K562 (cell line): ENCODE measurements at regions not wholly inside any gene's neighbourhood (a gene's known extent, or its start where the extent isn't known, plus 50 kb on each side); places are given as distances from the start of the nearest gene placed in this dataset.

Source experiments
- ATAC-seq: fragments of 200-7000 bp; cut with Tn5 transposase; 3 replicates; pipeline ENCODE4 v1.9.1; 2020; ENCODE audit warnings: moderate library complexity
- BruUV-seq: library from RNA; stranded (reverse); fragments of 400-500 nt; replicated peaks from 2 replicates; lab custom pipeline; 2021; lab: Mats Ljungman, UMichigan
- CTCF ChIA-PET: fragments of 300-600 bp; formaldehyde crosslinking; extraction: SDS; loops from one replicate; lab custom pipeline; 2021; ENCODE audit warnings: low intra/inter-chr PET ratio; lab: Yijun Ruan, JAX
- POLR2A ChIA-PET: fragments of 300-600, 350-650 bp; sonication (Branson Sonifier 250); formaldehyde crosslinking; extraction: SDS; loops from one replicate; lab custom pipeline; 2021; ENCODE audit warnings: antibody characterized with exemption, inconsistent platforms; lab: Yijun Ruan, JAX
- DNase-seq, 4 experiments: peaks; one replicate each; pipeline versions ENCODE4 v3.0.0 to v3.0.0-alpha.2; 2011 to 2018; ENCODE audit warnings: low spot score in 3 of 4, mixed read lengths in 3 of 4; ENCODE audit errors: extremely low read depth in 1 of 4
- FAIRE-seq: peaks from 2 replicates; lab custom pipeline; 2011; peaks lifted over from hg19 to GRCh38; lab: Jason Lieb, UNC
- H2AFZ ChIP-seq: 2 replicates; pipeline ENCODE4 v1.6.0; 2011; ENCODE audit warnings: low read depth, low read length, control low read depth, inconsistent platforms
- H3K27ac ChIP-seq: fragments of 200-600 bp; 3 replicates; pipeline ENCODE4 v1.8.0; 2011; ENCODE audit warnings: low read depth, mild to moderate bottlenecking, control low read depth, inconsistent platforms, low read length, moderate library complexity, mixed read lengths; ENCODE audit errors: extremely low read depth
- H3K27me3 ChIP-seq, 2 experiments: fragments of 300-600 bp in 1 of 2; 2 replicates in 1 of 2; 3 replicates in 1 of 2; pipeline versions ENCODE4 v1.6.0 to v1.8.0; 2011; ENCODE audit warnings: inconsistent platforms in 2 of 2, low read length in 2 of 2, mild to moderate bottlenecking in 1 of 2, mixed read lengths in 1 of 2, moderate library complexity in 1 of 2; ENCODE audit not compliant: control insufficient read depth in 2 of 2, insufficient read depth in 2 of 2
- H3K36me3 ChIP-seq: fragments of 300-600 bp; 3 replicates; pipeline ENCODE4 v1.8.0; 2011; ENCODE audit warnings: mild to moderate bottlenecking, low read length, inconsistent platforms; ENCODE audit not compliant: control insufficient read depth, insufficient read depth
- H3K4me1 ChIP-seq, 2 experiments: fragments of 200-600 bp in 1 of 2; replicated peaks in 1 of 2; 2 replicates in 1 of 2; 3 replicates in 1 of 2; pipeline versions ENCODE4 v1.5.1 to v1.8.0; 2011; ENCODE audit warnings: inconsistent platforms in 2 of 2, low read length in 2 of 2, mild to moderate bottlenecking in 1 of 2, mixed read lengths in 1 of 2, moderate library complexity in 1 of 2; ENCODE audit not compliant: control insufficient read depth in 2 of 2, insufficient read depth in 2 of 2
- H3K4me2 ChIP-seq: 2 replicates; pipeline ENCODE4 v1.6.1; 2011; ENCODE audit warnings: low read length, control low read depth, inconsistent platforms, mixed read lengths; ENCODE audit not compliant: insufficient read depth
- H3K4me3 ChIP-seq: fragments of 200-600 bp; sonication (generic), shearing (Covaris generic); 2 replicates; pipeline ENCODE4 v1.5.1; 2016; ENCODE audit warnings: control low read depth, inconsistent platforms
- H3K79me2 ChIP-seq: fragments of 200-600 bp; 3 replicates; pipeline ENCODE4 v1.8.0; 2011; ENCODE audit warnings: low read length, inconsistent platforms; ENCODE audit not compliant: control insufficient read depth, insufficient read depth
- H3K9ac ChIP-seq, 2 experiments: 2 replicates each; pipeline versions ENCODE4 v1.6.0 to v1.6.1; 2011; ENCODE audit warnings: low read depth in 2 of 2, low read length in 2 of 2, control low read depth in 1 of 2, inconsistent platforms in 1 of 2, mild to moderate bottlenecking in 1 of 2, mixed read lengths in 1 of 2; ENCODE audit not compliant: insufficient read depth in 1 of 2
- H3K9me1 ChIP-seq: one replicate; pipeline ENCODE4 v1.6.0; 2011; ENCODE audit warnings: inconsistent platforms, mild to moderate bottlenecking, low read length, moderate library complexity; ENCODE audit not compliant: control insufficient read depth, insufficient read depth
- H3K9me3 ChIP-seq: replicated peaks from 2 replicates; pipeline ENCODE4 v1.5.1; 2011; ENCODE audit warnings: low read depth, low read length, inconsistent platforms; ENCODE audit not compliant: control insufficient read depth, insufficient read depth
- H4K20me1 ChIP-seq: replicated peaks from 2 replicates; pipeline ENCODE4 v1.6.1; 2011; ENCODE audit warnings: low read length, inconsistent platforms, mixed read lengths; ENCODE audit not compliant: control insufficient read depth, insufficient read depth
- BCL6 ChIP-seq: fragments of 250-450 bp; sonication (Bioruptor Pico); IDR thresholded peaks from 2 replicates; pipeline ENCODE4 v1.4.0; 2020
- E2F3 ChIP-seq: fragments of 250-450 bp; sonication (Bioruptor Pico); IDR thresholded peaks from 2 replicates; pipeline ENCODE4 v1.4.0; 2020; ENCODE audit warnings: mild to moderate bottlenecking
- RBM15 ChIP-seq: fragments of 200-400 bp; formaldehyde crosslinking; IDR thresholded peaks from 2 replicates; pipeline ENCODE4 v1.6.1; 2018; ENCODE audit warnings: mild to moderate bottlenecking, low read length, moderate library complexity; ENCODE audit not compliant: insufficient read depth
- SMARCC2 ChIP-seq: fragments of 450-650 bp; IDR thresholded peaks from 2 replicates; pipeline ENCODE4 v1.6.1; 2017; ENCODE audit warnings: antibody characterized with exemption, moderate library complexity, mild to moderate bottlenecking, low read depth
- SMARCE1 ChIP-seq: fragments of 450-650 bp; IDR thresholded peaks from 2 replicates; pipeline ENCODE4 v1.7.1; 2016; ENCODE audit warnings: mild to moderate bottlenecking
- ZNF764 ChIP-seq: fragments of 250-450 bp; sonication (Bioruptor Pico); IDR thresholded peaks from 2 replicates; pipeline ENCODE4 v1.4.0; 2020; ENCODE audit warnings: low read depth, mild to moderate bottlenecking, moderate library complexity
- WGBS: fragments of 100-300 bp; shearing (Covaris generic); methylation state at CpG from one replicate; pipeline ENCODE4 v1.1.6; 2016; ENCODE audit warnings: low coverage, mixed read lengths; ENCODE audit not compliant: insufficient coverage; ENCODE audit errors: missing lambda C conversion rate; 5-methylcytosine and 5-hydroxymethylcytosine counted together
- in situ Hi-C: fragments of 300-500 bp; cut with MboI; formaldehyde crosslinking; loops from 4 replicates; pipeline ENCODE4 v1.15.0; 2018; ENCODE audit warnings: inconsistent platforms, mixed read lengths
- intact Hi-C: fragments of 100-400 bp; cut with micrococcal nuclease; formaldehyde crosslinking; loops from 2 replicates; pipeline ENCODE4 v1.14.2; 2022
- TF ChIP-seq, protein P1 (sequence below): fragments of 200-800 bp; sonication (Bioruptor generic); IDR thresholded peaks from 2 replicates; pipeline ENCODE4 v1.6.1; 2016; ENCODE audit warnings: missing genetic modification characterization, missing compliant biosample characterization
- TF ChIP-seq, protein P2 (sequence below): sonication (generic); formaldehyde crosslinking; IDR thresholded peaks from 2 replicates; pipeline ENCODE4 v1.8.1; 2023; ENCODE audit warnings: mild to moderate bottlenecking, missing genetic modification reagents

DNA sequence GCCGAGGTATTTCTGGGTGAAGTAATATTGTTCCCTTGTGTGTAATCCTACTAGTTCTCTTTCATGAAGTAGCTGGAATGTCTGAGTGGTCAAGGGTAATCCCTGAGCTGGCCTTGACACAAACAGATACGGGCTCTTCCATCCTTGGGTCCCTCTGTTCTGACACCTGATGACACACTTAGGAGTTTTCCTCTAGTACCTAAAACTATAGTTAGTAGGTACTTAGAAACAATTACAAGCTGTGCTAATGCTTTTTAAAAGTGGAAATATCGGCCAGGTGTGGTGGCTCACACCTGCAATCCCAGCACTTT lies 59.2 kb upstream of the IL1R1 start:
- Histone ChIP-seq H3K4me3 (no peak overlapping the region), H3K4me2 (no peak overlapping the region), H2AFZ (no peak overlapping the region), H3K27me3 (no peaks in the 10 kb centered on the region), H3K36me3 (no peaks in the 10 kb centered on the region), H3K4me1 (peaks cover 9 to 21% of the 10 kb centered on the region in 2 experiments; a peak in 4 of 5 replicates), H4K20me1 (no peaks in the 10 kb centered on the region), H3K79me2 (no peaks in the 10 kb centered on the region), H3K9me3 (no peaks in the 10 kb centered on the region; the same call in 1 of the 2 replicates), H3K27ac (no peak overlapping the region), H3K9me1 (no peaks in the 10 kb centered on the region), H3K9ac (no peak overlapping the region)
- TF ChIP-seq RBM15 (no peak), BCL6 (CRISPR knock-in tag) (no peak), ZNF764 (no peak), SMARCE1 (no peak), SMARCC2 (no peak), E2F3 (no peak)
- TF ChIP-seq, protein P1, sequence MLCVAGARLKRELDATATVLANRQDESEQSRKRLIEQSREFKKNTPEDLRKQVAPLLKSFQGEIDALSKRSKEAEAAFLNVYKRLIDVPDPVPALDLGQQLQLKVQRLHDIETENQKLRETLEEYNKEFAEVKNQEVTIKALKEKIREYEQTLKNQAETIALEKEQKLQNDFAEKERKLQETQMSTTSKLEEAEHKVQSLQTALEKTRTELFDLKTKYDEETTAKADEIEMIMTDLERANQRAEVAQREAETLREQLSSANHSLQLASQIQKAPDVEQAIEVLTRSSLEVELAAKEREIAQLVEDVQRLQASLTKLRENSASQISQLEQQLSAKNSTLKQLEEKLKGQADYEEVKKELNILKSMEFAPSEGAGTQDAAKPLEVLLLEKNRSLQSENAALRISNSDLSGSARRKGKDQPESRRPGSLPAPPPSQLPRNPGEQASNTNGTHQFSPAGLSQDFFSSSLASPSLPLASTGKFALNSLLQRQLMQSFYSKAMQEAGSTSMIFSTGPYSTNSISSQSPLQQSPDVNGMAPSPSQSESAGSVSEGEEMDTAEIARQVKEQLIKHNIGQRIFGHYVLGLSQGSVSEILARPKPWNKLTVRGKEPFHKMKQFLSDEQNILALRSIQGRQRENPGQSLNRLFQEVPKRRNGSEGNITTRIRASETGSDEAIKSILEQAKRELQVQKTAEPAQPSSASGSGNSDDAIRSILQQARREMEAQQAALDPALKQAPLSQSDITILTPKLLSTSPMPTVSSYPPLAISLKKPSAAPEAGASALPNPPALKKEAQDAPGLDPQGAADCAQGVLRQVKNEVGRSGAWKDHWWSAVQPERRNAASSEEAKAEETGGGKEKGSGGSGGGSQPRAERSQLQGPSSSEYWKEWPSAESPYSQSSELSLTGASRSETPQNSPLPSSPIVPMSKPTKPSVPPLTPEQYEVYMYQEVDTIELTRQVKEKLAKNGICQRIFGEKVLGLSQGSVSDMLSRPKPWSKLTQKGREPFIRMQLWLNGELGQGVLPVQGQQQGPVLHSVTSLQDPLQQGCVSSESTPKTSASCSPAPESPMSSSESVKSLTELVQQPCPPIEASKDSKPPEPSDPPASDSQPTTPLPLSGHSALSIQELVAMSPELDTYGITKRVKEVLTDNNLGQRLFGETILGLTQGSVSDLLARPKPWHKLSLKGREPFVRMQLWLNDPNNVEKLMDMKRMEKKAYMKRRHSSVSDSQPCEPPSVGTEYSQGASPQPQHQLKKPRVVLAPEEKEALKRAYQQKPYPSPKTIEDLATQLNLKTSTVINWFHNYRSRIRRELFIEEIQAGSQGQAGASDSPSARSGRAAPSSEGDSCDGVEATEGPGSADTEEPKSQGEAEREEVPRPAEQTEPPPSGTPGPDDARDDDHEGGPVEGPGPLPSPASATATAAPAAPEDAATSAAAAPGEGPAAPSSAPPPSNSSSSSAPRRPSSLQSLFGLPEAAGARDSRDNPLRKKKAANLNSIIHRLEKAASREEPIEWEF (CRISPR knock-in tag): no peak
- TF ChIP-seq, protein P2, sequence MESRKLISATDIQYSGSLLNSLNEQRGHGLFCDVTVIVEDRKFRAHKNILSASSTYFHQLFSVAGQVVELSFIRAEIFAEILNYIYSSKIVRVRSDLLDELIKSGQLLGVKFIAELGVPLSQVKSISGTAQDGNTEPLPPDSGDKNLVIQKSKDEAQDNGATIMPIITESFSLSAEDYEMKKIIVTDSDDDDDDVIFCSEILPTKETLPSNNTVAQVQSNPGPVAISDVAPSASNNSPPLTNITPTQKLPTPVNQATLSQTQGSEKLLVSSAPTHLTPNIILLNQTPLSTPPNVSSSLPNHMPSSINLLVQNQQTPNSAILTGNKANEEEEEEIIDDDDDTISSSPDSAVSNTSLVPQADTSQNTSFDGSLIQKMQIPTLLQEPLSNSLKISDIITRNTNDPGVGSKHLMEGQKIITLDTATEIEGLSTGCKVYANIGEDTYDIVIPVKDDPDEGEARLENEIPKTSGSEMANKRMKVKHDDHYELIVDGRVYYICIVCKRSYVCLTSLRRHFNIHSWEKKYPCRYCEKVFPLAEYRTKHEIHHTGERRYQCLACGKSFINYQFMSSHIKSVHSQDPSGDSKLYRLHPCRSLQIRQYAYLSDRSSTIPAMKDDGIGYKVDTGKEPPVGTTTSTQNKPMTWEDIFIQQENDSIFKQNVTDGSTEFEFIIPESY (CRISPR knock-in tag): no peak
- FAIRE-seq (no peak), ATAC-seq (no peak), DNase-seq (no peak)
- POLR2A ChIA-PET: interaction anchor here (0.8 to 1.6 kb wide), 5 partner anchors 9 to 19 kb away, joined by 3 to 4 read pairs (median 4); no protein-coding TSS in a partner anchor
- 95% methylated on average over 3 of the region's 3 CpGs for WGBS
- intact Hi-C loops: no loop called here
- CTCF ChIA-PET: no interaction called here
- in situ Hi-C loops: no loop called here
- no TSS peak for BruUV-seq
